G401.6 (cell line): ENCODE measurements at regions not wholly inside any gene's neighbourhood (a gene's known extent, or its start where the extent isn't known, plus 50 kb on each side); places are given as distances from the start of the nearest gene placed in this dataset.
A peak's percentile ranks its signal among the peaks of the same experiment; 100 is the strongest.
"Not testable (repeated sequence)": the region's sequence is repeated elsewhere in the genome, so short reads cannot be mapped to it uniquely, and the experiment has no call there.

ENCODE experiments used
- FAIRE-seq: peaks from 2 replicates; lab custom pipeline; 2012; peaks lifted over from hg19 to GRCh38; lab: Jason Lieb, UNC

DNA sequence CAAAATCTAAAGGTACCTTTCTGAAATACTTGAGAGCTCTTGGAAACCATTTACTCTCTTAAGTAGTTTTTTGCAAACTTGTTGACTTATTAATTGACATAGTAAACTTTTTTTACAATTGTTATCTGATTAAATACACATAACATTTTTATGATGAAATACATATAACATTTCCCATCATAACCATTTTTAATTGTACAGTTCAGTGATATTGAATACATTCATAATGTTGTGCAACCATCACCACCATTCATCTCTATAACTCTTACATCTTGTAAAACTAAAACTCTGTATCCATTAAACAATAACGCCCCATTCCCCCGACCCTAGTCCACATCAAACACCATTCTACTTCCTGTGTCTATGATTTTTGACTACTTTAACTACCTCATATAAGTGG lies 95.7 kb upstream of the ZNF648 start:
- FAIRE-seq, result peak; percentile 40

DNA sequence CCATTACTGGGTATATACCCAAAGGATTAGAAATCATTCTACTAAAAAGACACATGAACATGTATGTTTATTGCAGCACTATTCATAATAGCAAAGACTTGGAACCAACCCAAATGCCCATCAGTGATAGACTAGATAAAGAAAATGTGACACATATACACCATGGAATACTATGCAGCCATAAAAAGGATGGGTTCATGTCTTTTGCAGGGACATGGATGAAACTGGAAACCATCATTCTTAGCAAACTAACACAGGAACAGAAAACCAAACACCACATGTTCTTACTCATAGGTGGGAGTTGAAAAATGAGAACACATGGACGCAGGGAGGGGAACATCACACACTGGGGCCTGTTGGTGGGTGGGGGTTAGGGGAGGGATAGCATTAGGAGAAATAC lies 92.9 kb upstream of the ZNF648 start:
- FAIRE-seq, result not testable (repeated sequence)

DNA sequence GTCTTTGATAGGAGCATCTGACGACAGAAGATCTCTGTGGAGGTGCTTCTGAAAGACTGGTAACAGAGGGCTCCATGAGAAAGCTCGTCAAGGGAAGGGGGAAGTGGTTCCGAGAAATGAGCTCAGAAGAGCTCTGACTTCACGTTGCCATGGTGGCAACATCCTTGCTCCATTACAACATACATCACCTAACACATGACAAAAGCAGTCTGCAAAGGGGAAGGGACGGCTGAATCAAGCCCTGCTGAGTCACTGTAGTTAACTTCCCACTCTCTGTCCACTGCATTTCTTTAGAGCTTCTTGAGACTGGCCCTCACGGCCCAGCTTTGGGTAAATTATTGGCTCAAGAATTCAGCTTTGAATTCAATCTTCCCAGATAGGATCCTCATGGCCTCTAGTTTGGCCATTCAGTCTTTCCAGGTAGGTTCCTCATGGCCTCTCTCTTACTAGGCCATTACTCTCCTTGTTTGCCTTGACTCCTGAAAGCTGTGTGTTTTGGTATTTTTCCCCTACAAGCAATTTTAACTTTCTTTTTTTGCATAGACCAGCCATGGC lies 88.0 kb upstream of the ZNF648 start:
- no peak for FAIRE-seq

DNA sequence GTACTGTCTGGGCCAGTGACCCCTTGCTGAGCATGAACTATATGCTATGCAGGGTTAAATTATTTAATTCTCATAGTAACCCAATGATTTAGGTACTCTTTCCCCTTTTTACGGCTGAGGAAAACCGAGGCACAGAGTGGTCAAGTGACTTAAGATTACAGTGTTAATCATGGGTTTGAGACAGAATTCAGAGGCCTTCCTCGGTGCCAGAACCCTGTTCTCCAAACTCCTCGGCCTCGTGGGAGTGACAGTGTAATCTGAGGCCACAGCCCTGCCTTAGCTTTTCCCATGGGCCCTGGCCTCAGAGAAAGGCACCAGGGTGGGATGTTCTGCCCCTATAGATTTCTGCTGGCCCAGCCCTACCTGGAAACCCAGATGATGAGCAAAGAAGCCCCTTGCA lies 86.4 kb upstream of the ZNF648 start:
- no peak for FAIRE-seq

DNA sequence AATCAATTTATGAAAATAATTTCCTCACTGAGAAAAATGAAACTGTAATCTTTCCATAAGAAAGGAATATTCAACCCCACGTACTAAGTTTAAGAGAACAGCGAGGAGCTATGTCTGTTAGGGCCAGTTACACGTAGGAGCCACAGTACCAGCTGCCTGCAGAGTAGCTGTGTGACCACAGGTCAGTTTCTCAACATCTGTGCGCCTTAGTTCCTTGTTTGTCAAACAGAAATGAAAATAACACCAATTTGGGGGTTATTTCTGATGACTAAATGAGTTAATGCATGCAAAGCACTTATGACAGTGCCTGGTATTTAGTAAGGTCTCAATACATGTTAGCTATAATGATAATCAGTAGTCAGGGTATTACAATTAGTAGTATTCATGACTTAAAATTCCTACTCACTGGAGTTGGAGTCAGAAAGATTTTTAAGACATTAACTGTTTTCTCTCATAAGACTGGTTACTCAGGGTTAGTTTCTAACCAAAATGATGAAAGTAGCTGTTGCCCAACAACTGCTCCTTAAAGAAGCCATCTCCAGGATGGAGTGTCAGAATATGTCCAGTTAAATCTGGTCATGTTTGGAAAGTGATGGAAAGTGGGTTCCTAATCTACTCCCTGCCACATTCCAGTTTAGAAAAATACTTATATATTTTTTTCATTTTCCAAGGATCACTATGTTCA lies 85.8 kb upstream of the ZNF648 start:
- FAIRE-seq, result no peak

DNA sequence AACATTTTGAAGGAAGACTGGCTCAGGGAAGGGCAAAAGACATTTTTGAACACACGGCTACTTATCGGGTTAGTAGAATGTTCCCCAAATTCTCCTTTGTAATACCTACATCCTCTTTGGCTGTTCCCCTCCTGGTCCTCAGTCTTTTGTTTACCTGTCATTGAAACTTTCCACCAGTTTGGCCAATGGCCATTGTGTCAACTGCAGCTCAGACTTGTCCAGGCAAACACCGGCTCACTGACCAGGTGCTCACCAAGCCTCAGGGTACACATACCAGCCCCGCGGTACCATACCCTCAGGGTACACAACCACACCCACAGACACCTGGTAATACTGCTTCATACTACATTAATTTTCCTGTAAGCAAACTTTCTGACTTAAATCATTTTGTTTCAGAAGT lies 84.8 kb upstream of the ZNF648 start:
- FAIRE-seq, result no peak

DNA sequence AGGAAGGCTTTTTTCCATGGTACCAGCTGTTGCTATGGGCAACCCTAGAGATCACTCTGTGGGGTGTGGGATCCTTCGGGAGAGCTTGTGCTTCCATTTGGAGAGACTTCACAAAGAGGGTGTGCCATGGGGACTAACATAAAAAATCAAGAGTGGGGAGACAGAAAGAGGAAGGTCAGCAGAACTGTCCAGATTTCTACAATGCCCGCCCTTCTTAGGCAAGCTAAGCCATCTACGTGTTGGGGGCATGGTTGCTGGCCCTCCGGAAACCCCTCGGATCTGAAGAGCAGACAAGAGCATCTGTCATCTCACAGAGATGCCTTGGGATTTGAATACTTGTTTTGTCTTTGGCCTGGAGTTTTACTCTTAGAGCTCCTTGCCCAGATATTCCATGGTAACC lies 83.9 kb upstream of the ZNF648 start:
- FAIRE-seq, result no peak

DNA sequence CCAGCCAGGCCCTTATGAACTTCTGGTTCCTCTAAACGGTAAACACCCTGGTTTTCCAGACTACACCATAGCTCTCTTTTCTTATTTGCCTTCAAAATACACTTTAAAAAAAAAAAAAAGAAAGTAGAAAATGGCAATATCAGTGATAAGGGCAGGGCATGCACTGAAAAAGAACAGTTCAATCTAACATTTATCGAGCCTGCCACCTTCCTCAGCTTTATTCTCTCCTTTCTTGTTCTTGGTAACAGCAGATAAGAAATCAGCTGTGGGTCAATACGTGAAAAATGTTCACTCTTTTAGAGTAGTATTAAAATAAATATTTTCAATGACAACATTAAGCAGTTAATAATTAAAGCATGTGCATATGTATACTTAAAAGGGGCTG lies 83.1 kb upstream of the ZNF648 start:
- no peak for FAIRE-seq

DNA sequence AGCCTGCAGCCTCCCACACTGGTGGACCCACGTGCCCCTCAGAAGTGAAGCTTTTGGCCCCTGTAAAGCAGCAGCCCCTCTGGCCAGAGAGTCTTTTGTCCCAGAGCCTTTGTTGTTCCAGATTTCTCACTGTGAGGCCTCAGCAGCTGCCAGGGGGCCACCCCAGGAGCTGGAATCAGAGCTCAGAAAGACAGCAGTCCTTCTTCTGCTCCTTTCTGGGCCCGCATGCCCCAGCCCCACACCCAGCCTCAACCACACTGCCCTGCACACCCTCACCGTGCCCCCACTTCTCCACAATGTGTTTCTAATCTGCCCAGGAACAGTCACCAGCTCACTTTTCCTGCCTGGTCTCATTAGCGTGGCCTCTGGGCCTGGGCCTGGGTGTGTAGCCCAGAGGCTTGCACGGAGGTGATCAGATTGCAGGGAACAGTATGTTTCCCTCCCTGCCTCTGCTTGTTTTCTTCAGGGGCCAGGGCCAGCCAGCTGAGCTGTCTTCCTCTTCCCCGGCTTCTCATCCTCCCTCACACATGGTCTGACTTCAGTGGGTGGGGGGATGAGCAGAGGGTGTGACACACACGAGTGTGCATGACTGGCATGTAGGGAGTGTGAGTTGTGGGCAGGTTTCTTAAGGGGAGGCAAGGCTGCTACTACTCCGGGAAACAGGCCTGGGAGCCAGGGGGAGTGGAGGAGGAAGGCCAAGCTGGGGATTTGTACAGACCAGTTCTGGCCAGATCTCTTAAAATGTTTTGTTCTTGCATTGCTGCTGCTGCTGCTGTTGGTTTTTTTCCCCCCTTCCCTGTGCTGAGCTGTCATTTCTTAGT lies 82.5 kb upstream of the ZNF648 start:
- no peak for FAIRE-seq

DNA sequence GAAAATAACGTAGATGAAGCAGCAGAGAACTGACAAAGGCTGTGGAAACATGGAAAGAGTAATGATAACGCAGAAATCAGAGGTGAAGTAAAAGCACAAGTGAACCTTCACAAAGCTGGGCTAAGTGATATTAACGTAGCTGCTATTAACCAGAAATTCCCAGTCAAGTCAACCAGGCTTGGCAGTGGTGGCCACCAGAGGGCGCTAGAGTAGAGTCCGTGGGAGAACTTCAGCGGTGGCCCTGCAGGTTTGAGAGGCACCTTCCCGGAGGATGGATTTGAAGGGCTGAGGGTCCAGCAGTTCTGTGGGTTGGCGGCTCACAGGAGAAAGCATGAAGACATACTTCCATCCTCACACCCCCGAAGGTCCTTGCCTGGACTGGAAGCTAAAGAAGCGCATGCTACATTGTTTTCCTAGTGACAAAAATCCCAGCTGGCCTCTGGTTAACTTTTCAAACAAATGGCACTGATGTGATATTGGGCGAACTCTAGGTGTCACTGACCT lies 81.7 kb upstream of the ZNF648 start:
- FAIRE-seq, result peak; percentile 90

DNA sequence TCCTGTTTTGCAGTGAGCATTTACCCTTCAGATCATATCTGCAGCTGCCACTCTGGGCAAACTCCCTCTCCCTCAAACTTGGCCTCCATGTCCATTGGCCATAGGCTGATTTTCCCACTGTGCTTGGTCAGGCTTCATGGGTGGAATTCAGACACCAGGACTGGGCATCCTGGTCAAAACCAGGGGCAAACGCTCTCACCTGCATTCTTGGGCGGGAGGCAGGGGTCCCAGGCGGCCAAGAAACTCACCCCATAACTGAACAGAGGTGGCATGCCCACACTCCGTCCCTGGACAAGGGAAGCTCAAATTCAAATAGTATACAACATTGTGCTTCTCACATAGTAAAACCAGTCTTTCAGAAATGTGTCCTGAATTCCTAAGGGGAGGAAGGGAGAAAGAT lies 81.1 kb upstream of the ZNF648 start:
- FAIRE-seq, result no peak

DNA sequence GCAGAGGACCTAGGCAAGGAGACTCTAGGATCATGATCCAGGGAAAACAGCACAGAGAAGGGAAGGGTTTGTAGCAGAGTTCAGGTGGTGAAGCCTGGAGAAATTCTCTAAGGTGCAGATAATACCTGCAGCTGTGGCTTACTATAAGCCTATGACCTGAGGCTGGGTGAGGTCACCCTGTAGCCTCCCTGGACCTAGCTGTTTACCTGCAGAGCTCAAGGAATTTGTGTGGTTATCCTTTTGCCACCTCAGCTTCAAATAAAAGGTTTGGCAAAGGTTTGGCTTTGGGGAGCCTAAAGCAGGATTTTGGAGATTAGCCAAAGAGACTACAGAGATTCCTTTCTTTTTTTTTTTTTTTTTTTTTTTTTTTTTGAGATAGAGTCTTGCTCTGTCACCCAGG lies 79.5 kb upstream of the ZNF648 start:
- FAIRE-seq, result no peak

DNA sequence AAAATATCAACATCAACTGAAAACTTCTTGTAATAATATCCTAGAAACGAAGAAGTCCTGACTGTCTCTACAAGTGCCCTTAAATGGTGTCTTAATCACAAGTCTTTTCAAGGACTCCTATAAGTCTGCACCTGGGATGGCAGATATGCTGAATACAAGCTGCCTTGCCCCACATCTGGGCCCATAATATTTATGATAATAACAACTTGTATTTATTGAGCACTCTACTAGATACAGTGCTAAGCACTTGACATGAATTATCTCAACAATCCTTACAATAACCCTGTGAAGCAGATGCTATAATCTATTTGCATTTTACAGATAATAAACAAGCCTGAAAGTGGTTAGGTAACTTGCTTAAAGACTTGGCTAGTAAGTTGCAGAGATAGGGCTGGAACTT lies 78.0 kb upstream of the ZNF648 start:
- FAIRE-seq, result no peak

DNA sequence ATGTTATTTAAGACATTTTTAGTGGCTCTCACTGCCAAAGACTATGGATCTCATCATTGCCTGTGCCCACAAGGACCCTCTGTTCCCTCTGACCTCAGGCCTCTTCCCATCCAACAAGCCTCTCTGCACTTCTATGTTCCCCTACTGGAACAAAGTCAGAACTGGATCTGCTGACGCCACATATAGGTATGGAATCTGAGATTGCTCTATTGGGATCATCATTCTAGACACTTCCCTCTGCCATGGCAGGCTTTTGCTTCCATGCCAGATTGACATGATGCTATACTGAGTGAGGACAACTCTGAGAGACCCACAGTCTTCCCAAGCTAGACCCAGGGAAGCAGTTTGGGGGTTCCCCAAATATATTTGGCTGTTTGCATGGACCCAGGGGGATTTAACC lies 76.0 kb upstream of the ZNF648 start:
- FAIRE-seq, result no peak

DNA sequence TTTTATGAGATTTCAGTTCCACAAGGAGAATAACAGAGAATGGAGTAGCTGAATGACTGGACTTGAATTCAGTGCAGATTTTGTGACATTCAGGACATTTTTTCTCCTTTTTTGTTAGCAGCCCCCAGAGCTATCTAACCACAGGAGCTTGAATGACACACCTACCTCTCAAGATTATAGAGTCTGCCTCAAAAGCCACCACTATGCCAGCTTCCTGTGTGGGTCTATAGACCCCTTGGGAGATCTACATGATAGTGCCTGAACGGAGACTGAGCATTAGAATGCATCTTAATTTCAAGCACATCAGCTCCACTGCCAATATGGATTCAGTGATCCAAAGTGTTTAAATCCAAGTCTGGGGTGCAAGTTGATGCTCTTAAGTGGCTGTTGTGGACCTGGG lies 74.4 kb upstream of the ZNF648 start:
- no peak for FAIRE-seq

DNA sequence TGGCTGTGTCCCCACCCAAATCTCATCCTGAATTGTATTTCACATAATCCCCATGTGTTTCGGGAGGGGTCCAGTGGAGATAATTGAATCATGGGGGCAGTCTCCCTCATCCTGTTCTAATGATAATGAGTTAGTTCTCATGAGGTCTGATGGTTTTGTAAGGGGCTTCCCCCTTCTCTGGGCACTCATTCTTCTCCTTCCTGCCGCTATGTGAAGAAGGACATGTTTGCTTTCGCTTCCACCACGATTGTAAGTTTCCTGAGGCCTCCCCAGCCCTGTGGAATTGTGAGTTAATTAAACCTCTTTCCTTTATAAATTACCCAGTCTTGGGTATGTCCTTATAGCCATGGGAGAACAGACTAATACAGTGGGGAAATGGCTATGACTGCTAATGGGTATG lies 72.7 kb upstream of the ZNF648 start:
- FAIRE-seq, result no peak

DNA sequence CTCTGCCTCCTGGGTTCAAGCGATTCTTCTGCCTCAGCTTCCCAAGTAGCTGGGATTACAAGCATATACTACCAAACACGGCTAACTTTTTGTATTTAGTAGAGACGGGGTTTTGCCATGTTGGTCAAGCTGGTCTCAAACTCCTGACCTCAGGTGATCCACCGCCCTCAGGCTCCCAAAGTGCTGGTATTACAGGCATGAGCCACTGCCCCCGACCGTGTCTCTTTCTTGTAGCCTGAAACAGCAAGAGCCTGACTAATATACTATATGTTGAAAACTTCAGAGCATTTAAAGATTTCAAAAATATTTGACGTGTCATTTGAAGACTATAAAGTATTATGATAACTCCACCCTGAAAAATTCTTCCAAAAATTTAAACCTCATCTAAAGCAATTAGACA lies 71.7 kb upstream of the ZNF648 start:
- FAIRE-seq, result no peak

DNA sequence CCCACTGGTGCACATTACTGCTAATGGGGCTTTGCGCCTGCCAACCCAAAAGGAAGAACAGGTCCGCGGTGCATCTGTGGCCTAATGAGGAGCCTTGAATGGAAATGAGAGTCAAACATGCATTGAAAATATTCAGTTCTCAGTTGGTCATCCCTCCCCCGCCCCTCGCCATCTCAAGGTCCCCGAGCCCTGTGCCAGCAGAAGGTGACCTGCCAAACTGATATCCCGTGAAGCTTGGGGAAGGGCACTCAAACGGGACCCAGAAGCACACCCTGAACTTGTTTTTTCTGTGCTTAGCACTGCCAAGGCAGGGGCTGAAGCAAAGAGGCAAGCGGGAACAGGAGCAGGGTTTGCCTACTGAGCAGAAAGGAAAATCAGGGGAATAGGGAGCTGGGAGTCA lies 67.9 kb upstream of the ZNF648 start:
- FAIRE-seq, result no peak

DNA sequence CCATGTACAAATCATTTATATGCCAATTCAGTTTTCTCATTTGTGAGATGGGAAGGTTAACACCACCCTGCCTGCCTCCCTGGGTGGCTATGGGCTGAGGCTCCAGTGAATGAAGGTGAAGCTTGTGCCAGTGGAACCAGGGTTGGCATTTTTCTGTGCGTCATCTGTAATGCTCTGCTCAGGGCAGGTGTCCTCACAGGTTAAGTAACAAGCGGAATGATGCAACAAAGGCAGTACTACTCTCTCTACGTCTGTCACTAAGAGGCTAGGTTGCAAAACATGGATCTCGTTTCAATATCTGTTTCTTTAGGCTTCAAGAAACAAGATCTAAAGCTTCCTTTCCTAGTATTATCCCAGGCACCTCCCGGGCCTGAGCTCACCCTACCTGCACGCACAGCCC lies 67.0 kb upstream of the ZNF648 start:
- FAIRE-seq, result no peak

DNA sequence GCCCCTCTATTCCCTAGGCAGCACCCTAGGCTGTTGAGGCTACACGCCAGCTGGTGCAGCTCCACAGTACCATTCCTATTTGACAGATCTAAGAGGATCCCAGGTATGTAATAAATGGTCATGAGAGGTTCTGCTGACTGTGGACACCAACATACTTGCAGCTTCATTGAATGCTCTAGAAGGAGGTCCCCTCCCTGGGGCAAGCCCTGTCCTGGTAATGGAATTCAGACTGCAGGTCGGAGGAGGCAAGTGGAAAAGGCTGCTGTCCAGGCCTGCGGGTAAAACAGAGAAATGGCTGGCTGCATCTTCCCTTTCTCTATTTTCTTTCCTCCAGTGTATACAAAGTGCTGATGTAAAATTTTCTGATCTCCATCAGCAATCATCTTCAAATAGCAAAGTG lies 66.1 kb upstream of the ZNF648 start:
- FAIRE-seq, result no peak

DNA sequence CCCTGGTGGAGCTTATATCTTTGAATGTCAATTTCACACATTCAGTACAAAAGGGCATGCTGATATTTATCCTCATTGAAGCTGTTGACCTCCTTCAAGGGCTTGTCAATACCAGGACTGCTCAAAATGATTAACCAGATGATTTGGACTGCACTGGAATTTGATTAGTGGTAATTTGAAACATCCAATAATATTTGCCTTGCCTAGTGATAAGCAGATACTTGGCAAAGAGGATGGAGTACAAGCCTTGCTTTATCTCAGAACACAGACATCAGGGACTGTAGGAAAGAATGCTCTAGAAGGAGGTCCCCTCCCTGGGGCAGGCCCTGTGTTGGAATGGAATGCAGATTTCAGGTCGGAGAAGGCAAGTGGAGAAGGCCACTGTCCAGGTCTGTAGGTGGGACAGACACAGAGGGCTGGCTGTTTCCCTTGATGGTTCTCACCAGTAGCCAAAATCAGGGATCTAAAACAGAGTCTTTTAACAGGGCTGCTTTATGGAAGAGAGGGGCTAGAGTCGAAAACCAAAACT lies 64.8 kb upstream of the ZNF648 start:
- FAIRE-seq, result no peak

DNA sequence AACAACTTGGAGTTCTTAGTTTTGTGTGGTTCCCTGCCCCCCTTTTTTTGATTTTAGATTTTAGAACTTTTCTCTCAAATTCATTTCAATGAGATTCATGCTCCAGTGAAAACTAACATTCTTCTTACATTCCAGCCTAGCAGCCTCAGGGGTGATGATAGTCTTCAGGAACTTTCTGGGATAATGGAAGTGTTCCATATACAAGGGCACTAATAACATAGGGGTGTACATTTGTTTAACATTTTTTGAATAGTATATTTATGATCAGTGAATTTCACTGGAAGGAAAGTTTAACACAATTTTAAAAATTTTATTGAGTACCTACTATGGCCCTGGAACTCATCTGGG lies 61.4 kb upstream of the ZNF648 start:
- no peak for FAIRE-seq

DNA sequence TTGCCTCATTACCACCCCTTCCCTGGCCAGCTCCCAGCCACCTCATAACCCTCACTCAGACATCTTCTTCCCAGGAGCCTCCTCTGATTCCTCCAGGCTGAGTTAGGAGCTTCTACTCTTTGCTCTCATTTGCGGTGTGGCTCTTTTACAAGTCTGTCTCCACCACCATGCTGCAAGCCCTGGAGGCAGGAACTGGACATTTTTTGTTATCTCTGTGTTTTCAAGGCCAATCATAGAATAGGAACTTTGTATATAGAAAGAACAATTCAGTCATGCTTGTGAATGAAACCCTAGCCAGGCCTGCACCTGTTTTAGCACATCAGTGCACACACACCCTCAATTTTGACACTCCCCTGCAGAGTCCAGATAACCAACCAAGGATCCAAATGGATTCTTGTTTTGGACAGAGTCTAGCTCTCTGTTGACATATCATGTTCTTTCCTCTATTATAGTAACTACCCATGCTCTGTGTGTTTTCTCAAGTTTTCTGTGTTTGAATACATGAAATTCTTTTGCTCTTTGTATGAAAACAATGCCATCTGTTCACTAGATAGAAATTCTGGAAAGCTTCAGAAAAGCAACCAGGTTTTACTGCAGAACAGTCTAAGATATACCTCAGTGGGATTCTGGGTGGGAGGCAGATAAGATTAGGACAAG lies 60.9 kb upstream of the ZNF648 start:
- FAIRE-seq, result no peak
